ENCODE measurements at regions not wholly inside any gene's neighbourhood (a gene's known extent, or its start where the extent isn't known, plus 50 kb on each side); places are given as distances from the start of the nearest gene placed in this dataset.
A peak's percentile ranks its signal among the peaks of the same experiment; 100 is the strongest.

- no peak overlapping the region for H3K4me3 ChIP-seq
- H3K27ac ChIP-seq = no peak overlapping the region
Measured at GRCh38 chr2:120438301-120439066, 92.5 kb downstream of the INHBB start.

- H3K4me3 ChIP-seq = no peak overlapping the region
Measured at GRCh38 chr2:120439067-120439368, 93.1 kb downstream of the INHBB start.

GRCh38 chr2:120439637-120440384 is 93.9 kb downstream of the INHBB start:
- Histone ChIP-seq H3K27ac (no peak overlapping the region), H3K4me3 (no peak overlapping the region)

More at GRCh38 chr2:120439067-120439368, 93.1 kb downstream of the INHBB start:
- H3K27ac ChIP-seq = no peak overlapping the region

- no peak overlapping the region for H3K27ac ChIP-seq
- no peak overlapping the region for H3K4me3 ChIP-seq
Measured at GRCh38 chr2:120440521-120441350, 94.8 kb downstream of the INHBB start.

GRCh38 chr2:120441351-120441700 is 95.4 kb downstream of the INHBB start:
- no peak overlapping the region for H3K27ac ChIP-seq
- no peak overlapping the region for H3K4me3 ChIP-seq

GRCh38 chr2:120441744-120442471 is 96.0 kb downstream of the INHBB start:
- Histone ChIP-seq H3K27ac (peak overlapping the region in 2 of 21 experiments; percentile 1 to 11), H3K4me3 (peak overlapping the region in 4 of 7 experiments; percentile 8 to 29 (median 20))

GRCh38 chr2:120442541-120442922 is 96.6 kb downstream of the INHBB start:
- peak overlapping the region in 1 of 21 experiments; percentile 11 for H3K27ac ChIP-seq
- peak overlapping the region in 4 of 7 experiments; percentile 8 to 29 (median 20) for H3K4me3 ChIP-seq

- no peak overlapping the region for H3K27ac ChIP-seq
Measured at GRCh38 chr2:120442923-120443571, 97.1 kb downstream of the INHBB start.

GRCh38 chr2:120443946-120444345 is 98.0 kb downstream of the INHBB start:
- H3K4me3 ChIP-seq = no peak overlapping the region
- no peak overlapping the region for H3K27ac ChIP-seq

More at GRCh38 chr2:120442923-120443571, 97.1 kb downstream of the INHBB start:
- H3K4me3 ChIP-seq = peak overlapping the region in 2 of 7 experiments; percentile 8 to 29

- H3K27ac ChIP-seq = no peak overlapping the region
- no peak overlapping the region for H3K4me3 ChIP-seq
Measured at GRCh38 chr2:120444691-120445240, 98.8 kb downstream of the INHBB start.

- no peak overlapping the region for H3K4me3 ChIP-seq
- H3K27ac ChIP-seq = no peak overlapping the region
Measured at GRCh38 chr2:120445449-120446143, 99.7 kb downstream of the INHBB start.

- no peak overlapping the region for H3K4me3 ChIP-seq
- H3K27ac ChIP-seq = no peak overlapping the region
Measured at GRCh38 chr2:120446236-120447126, 100.5 kb downstream of the INHBB start.

GRCh38 chr2:120447127-120447785 is 101.3 kb downstream of the INHBB start:
- H3K4me3 ChIP-seq = no peak overlapping the region
- H3K27ac ChIP-seq = no peak overlapping the region

- Histone ChIP-seq H3K27ac (no peak overlapping the region), H3K4me3 (no peak overlapping the region)
Measured at GRCh38 chr2:120448436-120448835, 102.5 kb downstream of the INHBB start.

- no peak overlapping the region for H3K27ac ChIP-seq
- no peak overlapping the region for H3K4me3 ChIP-seq
Measured at GRCh38 chr2:120448961-120449810, 103.2 kb downstream of the INHBB start.

Measured in skin epidermis (tissue), 12 donors.